ENCODE measurements at regions not wholly inside any gene's neighbourhood (a gene's known extent, or its start where the extent isn't known, plus 50 kb on each side); places are given as distances from the start of the nearest gene placed in this dataset.

DNA sequence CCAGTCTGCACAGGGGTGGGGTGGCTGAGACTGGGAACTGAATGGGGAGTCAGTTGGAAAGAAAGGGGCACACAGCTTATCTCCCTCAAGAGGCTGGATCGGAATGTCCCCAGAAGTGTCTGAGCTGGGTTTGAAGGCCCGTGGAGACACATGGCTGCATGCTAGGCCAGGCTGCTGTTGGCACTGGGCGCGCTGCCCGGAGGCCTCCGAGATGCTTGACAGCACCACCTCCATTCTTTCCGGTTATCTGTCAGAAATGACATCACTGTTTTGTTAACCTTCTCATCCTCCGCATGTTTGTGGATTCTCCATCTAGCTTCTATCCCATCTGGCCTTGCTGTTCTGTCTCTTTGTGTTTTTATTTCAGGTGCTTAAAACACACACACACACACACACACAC is 85.5 kb downstream of the APIP start:
- TF ChIP-seq, protein P1, sequence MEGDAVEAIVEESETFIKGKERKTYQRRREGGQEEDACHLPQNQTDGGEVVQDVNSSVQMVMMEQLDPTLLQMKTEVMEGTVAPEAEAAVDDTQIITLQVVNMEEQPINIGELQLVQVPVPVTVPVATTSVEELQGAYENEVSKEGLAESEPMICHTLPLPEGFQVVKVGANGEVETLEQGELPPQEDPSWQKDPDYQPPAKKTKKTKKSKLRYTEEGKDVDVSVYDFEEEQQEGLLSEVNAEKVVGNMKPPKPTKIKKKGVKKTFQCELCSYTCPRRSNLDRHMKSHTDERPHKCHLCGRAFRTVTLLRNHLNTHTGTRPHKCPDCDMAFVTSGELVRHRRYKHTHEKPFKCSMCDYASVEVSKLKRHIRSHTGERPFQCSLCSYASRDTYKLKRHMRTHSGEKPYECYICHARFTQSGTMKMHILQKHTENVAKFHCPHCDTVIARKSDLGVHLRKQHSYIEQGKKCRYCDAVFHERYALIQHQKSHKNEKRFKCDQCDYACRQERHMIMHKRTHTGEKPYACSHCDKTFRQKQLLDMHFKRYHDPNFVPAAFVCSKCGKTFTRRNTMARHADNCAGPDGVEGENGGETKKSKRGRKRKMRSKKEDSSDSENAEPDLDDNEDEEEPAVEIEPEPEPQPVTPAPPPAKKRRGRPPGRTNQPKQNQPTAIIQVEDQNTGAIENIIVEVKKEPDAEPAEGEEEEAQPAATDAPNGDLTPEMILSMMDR (conservative IDR thresholded peaks at IDR 0.05 in 1 of 2, IDR thresholded peaks at IDR 0.05 in 1 of 2; ENCODE audit: extremely low read depth in 1 of 2, insufficient read depth in 1 of 2, low read depth in 1 of 2, low read length in 2 of 2): no peak
- no peak for TF ChIP-seq EZH2 (IDR thresholded peaks at IDR 0.05; ENCODE audit: borderline replicate concordance, low read length)
